ENCODE measurements at regions not wholly inside any gene's neighbourhood (a gene's known extent, or its start where the extent isn't known, plus 50 kb on each side); places are given as distances from the start of the nearest gene placed in this dataset.
"Not testable (repeated sequence)": the region's sequence is repeated elsewhere in the genome, so short reads cannot be mapped to it uniquely, and the experiment has no call there.

DNA sequence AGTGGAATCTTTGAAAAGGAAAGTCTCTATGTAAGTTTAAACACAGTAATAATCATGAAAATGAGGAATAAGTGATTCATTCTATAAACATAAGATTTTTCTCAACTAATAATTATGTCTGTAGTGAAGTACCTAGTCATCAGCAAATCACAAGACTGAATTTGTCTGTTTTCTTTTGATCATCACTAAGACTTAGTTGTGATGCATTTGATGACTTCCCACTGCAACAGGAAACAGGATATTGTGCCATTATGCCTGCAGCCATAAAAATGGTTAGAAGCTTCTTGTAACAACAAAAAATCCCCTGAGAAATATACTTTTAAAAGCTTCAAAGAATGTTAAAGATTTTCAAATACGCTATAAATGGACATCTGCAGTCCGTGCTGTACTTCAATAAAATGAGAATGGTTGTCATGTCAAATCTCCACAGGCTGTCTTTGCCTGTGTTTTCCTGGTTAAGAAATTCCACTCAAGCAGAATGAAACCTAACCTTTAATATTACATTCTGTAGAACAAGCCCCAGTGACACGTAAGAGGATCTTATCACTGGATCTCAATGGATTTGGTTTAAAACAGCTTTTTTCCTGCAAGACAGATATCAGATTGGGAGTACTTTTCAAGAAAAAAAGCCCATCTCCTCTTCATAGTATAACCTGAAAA lies 1262.3 kb upstream of the PHF14 start:
- DNase-seq (ENCODE audit: low read depth) = no peak

DNA sequence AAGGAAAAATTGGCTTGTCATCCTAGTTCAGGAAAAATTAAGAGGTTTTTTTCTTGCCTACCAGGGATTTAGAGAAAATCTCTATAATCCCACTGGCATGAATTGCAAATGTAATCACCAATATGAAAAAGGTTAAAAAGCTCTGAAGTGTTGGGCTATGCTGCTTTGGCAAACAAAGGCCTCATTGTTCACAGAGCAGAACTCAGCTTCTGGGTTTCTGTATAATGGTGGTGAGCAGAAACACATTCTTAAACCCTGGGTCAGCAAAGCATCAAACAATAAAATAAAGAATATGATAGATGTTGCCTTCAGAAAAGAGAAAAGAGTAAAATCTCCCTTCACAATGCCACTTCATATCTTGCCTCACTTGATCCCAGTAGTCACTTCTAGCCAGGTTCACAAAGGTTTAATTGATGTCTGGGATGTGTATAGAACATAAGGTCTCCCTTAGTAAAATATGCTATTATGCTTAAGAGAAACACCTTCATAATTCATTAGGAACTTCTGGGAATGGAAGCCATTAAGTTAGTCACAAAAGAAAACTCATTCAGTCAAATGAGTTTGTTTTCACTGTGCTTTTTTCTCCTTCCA lies 1255.5 kb upstream of the PHF14 start:
- no peak for DNase-seq (ENCODE audit: low read depth)

GRCh38 chr7:9719303-9719702 lies 1254.4 kb upstream of the PHF14 start:
- no peak for DNase-seq (ENCODE audit: low read depth)

DNA sequence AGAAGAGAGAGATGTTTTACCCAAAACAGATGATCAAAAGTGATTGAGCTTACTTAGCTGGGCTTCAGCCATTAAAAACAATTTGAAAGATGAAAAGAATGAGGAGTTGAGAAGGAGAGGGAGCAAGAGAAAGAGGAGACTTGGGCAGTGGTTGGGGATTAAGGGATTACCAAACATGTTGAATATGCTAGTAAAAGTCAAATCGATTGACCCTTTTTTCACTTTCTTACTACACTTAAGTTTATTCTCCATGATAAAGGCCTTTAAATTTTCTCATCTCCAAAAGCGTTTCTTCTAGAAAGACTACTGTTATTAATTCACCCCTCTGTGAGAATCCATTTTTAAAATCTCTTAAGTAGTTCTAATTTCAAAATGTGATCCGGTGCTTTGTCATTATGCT lies 1254.0 kb upstream of the PHF14 start:
- no peak for DNase-seq (ENCODE audit: low read depth)

DNA sequence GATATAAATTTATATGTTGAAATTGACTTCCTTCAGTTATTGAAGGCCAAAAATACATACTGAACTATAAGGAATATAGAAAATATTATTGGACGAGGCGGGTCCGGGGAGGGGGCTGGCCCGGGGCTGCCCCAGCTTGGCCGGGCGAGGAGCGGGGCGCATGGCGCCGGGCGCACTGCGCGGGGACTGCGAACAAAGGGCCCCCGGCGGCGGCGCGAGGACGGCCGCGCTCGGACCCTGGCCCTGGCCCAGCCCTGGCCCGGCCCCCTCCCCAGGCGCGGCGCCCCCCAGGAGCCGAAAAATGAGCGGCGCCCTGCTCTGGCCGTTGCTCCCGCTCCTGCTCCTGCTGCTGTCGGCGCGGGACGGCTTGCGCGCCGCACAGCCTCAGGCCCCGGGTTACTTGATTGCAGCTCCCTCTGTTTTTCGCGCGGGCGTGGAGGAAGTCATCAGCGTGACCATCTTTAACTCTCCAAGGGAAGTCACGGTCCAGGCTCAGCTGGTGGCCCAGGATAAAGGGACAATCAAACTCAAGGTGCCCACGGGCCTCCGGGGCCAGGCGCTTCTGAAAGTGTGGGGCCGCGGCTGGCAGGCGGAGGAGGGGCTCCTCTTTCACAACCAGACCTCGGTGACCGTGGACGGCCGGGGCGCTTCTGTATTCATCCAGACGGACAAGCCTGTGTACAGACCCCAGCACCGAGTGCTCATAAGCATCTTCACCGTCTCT lies 1247.6 kb upstream of the PHF14 start:
- DNase-seq (ENCODE audit: low read depth) = not testable (repeated sequence)

DNA sequence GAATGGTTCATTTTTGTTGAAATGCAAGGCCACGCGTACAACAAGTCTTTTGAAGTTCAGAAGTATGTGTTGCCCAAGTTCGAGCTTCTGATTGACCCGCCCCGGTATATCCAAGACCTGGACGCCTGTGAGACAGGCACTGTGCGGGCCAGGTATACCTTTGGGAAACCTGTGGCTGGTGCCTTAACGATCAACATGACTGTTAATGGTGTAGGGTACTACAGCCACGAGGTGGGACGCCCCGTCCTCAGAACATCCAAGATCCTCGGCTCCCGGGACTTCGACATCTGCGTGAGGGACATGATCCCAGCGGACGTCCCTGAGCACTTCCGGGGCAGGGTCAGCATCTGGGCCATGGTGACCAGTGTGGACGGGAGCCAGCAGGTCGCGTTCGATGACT lies 1246.9 kb upstream of the PHF14 start:
- not testable (repeated sequence) for DNase-seq (ENCODE audit: low read depth)

DNA sequence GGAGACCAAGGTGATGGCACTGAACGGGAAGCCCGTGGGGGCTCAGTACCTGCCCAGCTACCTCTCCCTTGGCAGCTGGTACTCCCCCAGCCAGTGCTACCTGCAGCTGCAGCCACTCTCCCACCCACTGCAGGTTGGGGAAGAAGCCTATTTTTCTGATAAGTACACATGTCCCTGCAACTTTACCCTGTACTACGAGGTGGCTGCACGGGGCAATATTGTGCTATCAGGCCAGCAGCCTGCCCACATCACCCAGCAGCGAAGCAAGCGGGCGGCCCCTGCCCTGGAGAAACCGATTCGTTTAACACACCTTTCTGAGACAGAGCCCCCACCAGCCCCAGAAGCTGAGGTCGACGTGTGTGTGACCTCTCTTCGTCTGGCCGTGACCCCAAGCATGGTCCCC lies 1246.2 kb upstream of the PHF14 start:
- not testable (repeated sequence) for DNase-seq (ENCODE audit: low read depth)

DNA sequence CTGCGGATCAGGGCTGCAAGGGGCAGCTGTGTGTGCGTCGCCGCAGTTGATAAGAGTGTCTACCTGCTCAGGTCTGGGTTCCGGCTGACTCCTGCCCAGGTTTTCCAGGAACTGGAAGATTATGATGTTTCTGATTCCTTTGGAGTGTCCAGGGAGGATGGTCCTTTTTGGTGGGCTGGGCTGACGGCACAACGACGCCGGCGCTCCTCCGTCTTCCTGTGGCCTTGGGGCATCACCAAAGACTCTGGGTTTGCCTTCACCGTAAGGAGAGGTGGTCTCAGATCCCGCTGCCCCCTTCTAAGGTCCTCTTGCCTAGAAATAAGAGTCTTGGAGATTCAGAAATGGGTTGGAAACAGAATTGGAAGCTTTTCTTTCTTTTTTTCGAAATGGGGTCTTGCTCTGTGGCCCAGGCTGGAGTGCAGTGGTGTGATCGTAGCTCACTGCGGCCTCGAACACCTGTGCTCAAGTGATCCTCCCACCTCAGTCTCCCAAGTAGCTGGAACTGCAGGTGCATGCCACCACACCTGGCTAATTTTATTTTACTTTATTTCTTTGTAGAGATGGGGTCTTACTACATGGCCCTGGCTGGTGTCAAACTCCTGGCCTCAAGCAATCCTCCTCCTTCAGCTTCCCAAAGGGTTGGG lies 1245.5 kb upstream of the PHF14 start:
- not testable (repeated sequence) for DNase-seq (ENCODE audit: low read depth)

- DNase-seq (ENCODE audit: low read depth) = no peak
Observed at GRCh38 chr7:9752033-9752432, 1221.6 kb upstream of the PHF14 start.

- no peak for DNase-seq (ENCODE audit: low read depth)
Observed at GRCh38 chr7:9761224-9761623, 1212.4 kb upstream of the PHF14 start.

GRCh38 chr7:9776900-9777299 lies 1196.8 kb upstream of the PHF14 start:
- no peak for DNase-seq (ENCODE audit: low read depth)

GRCh38 chr7:9778367-9778766 lies 1195.3 kb upstream of the PHF14 start:
- DNase-seq (ENCODE audit: low read depth) = no peak

DNA sequence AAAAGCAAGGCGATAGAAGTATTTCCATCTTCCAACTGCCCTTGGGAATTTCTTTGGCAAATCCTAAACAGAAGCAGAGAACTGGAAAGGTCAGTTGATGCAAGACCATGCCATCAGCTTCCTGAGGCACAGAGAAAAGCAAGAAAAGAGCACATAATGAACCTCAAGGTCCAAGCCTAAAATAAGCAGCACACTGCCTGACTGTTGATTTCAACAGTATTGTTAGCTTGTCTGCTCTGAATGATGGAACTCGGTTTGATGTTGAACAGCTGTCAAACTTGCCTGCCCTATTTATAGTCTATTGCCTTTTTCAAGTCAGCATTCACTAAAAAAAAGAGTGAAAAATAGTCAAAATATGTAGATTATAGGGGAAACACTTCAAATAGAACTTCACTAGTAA lies 1192.0 kb upstream of the PHF14 start:
- DNase-seq (ENCODE audit: low read depth) = no peak

DNA sequence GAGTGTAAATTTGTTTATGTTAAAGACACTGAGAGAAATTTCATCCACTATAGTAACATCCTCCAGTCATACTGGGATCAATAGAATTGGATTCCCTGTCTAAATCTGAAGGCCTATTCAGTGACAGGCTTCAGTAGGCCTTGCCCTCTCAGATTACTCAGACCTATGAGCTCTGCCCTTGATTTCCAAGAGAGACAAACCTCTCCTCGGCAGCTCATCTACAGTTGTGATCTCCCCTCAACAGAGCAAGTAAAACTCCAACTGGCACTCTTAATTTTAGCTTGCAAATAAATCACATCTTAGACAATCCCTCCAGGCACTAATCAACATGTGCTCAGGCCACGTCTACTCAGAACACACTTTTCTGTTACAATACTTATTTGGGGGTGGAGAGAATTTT lies 1191.4 kb upstream of the PHF14 start:
- no peak for DNase-seq (ENCODE audit: low read depth)

DNA sequence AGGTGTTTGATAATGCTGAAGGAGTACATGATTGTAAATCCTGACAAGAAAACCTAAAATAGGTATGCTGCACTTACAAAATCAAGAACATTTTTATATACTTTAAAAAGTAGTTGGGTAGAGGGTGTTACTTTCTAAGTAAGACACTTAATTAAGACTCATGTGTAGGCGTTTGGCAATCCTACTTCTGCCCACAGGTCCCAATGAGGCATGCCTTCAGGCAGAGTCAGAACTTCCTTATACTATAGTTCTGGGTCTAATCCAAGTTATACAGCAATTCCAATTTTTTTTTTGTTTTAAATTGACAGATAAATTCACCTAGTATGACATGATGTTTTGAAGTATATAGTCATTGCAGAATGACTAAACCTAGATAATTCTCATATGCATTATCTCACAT lies 1188.5 kb upstream of the PHF14 start:
- DNase-seq (ENCODE audit: low read depth) = no peak

DNA sequence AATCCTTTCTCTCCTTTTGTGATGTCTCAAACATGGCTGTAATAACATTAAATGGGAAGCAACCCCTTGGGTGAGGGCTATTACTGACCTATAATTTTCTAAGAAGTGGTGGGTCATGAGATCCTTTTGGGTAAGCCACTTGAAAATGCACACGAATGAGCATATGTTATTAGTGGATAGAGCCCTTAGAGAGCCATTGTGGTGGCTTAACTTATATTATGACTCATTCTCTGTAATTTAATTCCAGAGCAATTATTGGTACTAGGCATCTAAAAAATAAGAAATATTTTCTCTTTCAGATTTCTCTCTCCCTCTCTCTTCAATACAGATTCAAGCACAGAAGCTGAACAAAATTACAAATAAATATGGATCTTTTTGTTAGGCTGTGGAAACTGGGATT lies 1177.4 kb upstream of the PHF14 start:
- DNase-seq (ENCODE audit: low read depth) = no peak

- no peak for DNase-seq (ENCODE audit: low read depth)
Observed at GRCh38 chr7:9822458-9823290, 1151.0 kb upstream of the PHF14 start.

- DNase-seq (ENCODE audit: low read depth) = no peak
Observed at GRCh38 chr7:9835199-9835598, 1138.5 kb upstream of the PHF14 start.

DNA sequence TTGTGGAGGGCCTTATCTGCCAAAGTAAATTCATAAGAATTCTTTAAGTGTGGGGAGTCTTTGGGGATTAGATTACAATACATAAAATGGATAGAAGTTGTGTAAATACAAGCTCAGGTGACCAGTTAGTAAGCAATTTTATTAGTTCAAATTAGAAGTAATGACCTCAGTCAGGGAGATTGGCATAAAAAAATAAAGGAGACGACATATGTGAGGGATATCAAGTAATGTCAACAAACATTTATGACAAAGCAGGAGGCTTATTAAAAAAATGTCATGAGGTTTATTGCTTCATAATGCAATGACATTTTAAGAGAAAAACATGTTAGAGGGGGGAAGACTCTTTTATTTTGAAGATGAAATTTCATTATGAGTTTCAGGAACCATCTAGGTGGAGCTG lies 1137.0 kb upstream of the PHF14 start:
- DNase-seq (ENCODE audit: low read depth) = no peak

- DNase-seq (ENCODE audit: low read depth) = no peak
Observed at GRCh38 chr7:9842301-9842700, 1131.4 kb upstream of the PHF14 start.

GRCh38 chr7:9846902-9847301 lies 1126.8 kb upstream of the PHF14 start:
- no peak for DNase-seq (ENCODE audit: low read depth)

DNA sequence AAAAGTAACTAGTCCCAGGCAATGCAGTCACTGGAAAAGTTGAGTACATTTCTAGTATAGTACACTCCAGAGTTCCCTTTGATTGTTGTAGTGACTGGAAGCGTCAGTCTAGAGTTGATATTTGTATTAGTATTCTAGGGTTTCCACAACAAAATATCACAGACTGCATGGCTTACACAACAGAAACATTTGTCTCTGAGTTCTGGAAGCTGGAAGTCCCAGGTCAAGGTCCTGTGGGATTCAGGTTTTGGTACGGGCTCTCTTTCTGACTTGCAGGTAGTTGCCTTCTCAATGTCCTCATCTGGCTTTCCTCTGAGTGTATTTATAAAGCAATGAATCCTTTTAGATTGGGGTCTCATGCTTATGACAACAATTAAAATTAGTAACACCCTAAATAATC lies 1119.1 kb upstream of the PHF14 start:
- DNase-seq (ENCODE audit: low read depth) = no peak
